ENCODE measurements at regions not wholly inside any gene's neighbourhood (a gene's known extent, or its start where the extent isn't known, plus 50 kb on each side); places are given as distances from the start of the nearest gene placed in this dataset.

- no peaks in the 10 kb centered on the region for H3K9me3 ChIP-seq (ENCODE audit: control insufficient read depth in 1 of 2, insufficient read depth in 1 of 2, low read depth in 1 of 2, low read length in 2 of 2)
- no peak overlapping the region for H3K4me3 ChIP-seq (replicated peaks in 1 of 2; ENCODE audit: low read depth in 1 of 2, low read length in 2 of 2)
- H3K9me2 ChIP-seq (ENCODE audit: insufficient read depth): no peaks in the 10 kb centered on the region
- POLR2A ChIA-PET: no interaction called here
- DNase-seq (ENCODE audit: low read depth, low spot score) (no peak), ATAC-seq (no peak)
- no peaks in the 10 kb centered on the region for H4K20me1 ChIP-seq (ENCODE audit: insufficient read depth)
- no TSS peak for BruUV-seq (replicated peaks)
- RAD21 ChIA-PET (ENCODE audit: low non-redundant PET in 1 of 2, low total read pairs in 2 of 2, uncharacterized antibody in 2 of 2, unreplicated experiment in 2 of 2): no interaction called here
- H3K4me2 ChIP-seq (ENCODE audit: low read length): no peak overlapping the region
- H3K9ac ChIP-seq (ENCODE audit: low read length): no peak overlapping the region
- H3K27ac ChIP-seq (ENCODE audit: low read depth, low read length): no peak overlapping the region
- intact Hi-C loops (cut with micrococcal nuclease): no loop called here
- H3K27me3 ChIP-seq (ENCODE audit: insufficient read depth, low read length): no peaks in the 10 kb centered on the region
- H3K36me3 ChIP-seq (ENCODE audit: control insufficient read depth in 1 of 2, insufficient read depth in 2 of 2, low read length in 2 of 2): no peaks in the 10 kb centered on the region
- H3K79me2 ChIP-seq (ENCODE audit: insufficient read depth, low read length): no peaks in the 10 kb centered on the region
- CTCF ChIA-PET: no interaction called here
- H2AFZ ChIP-seq (ENCODE audit: low read depth, low read length, poor library complexity, severe bottlenecking): no peak overlapping the region
- TF ChIP-seq MAX (IDR thresholded peaks at IDR 0.05) (no peak), EZH2 (IDR thresholded peaks at IDR 0.05) (no peak), ZNF274 (IDR thresholded peaks at IDR 0.05; ENCODE audit: low read depth, low read length) (no peak), RAD21 (IDR thresholded peaks at IDR 0.05; ENCODE audit: low read depth) (no peak), YY1 (IDR thresholded peaks at IDR 0.05; ENCODE audit: extremely low read depth, insufficient replicate concordance, low read depth, low read length) (no peak), POLR2AphosphoS5 (IDR thresholded peaks at IDR 0.05; ENCODE audit: low read depth, low read length) (no peak), JUND (IDR thresholded peaks at IDR 0.05) (no peak), POLR2A (IDR thresholded peaks at IDR 0.05; ENCODE audit: borderline replicate concordance, extremely low read depth, insufficient read depth, insufficient read length) (no peak), SIN3A (IDR thresholded peaks at IDR 0.05; ENCODE audit: low read depth) (no peak), SRF (IDR thresholded peaks at IDR 0.05; ENCODE audit: low read depth) (no peak), ZBTB33 (IDR thresholded peaks at IDR 0.05; ENCODE audit: extremely low read depth, insufficient replicate concordance, low read length) (no peak), CBX3 (IDR thresholded peaks at IDR 0.05; ENCODE audit: low read depth) (no peak), ATF3 (IDR thresholded peaks at IDR 0.05) (no peak), SP1 (IDR thresholded peaks at IDR 0.05; ENCODE audit: low read depth) (no peak)
- H3K4me1 ChIP-seq (ENCODE audit: control insufficient read depth in 1 of 2, insufficient read depth in 2 of 2, low read length in 2 of 2): no peaks in the 10 kb centered on the region
Observed at GRCh38 chr11:28621753-28622152, 513.6 kb downstream of the METTL15 start.
